LNCAP (cell line): ENCODE measurements at regions not wholly inside any gene's neighbourhood (a gene's known extent, or its start where the extent isn't known, plus 50 kb on each side); places are given as distances from the start of the nearest gene placed in this dataset.

Experiments
- TF ChIP-seq, protein P1 (sequence below): fragments of 450-650 bp; IDR thresholded peaks from 2 replicates; pipeline ENCODE4 v1.5.1; 2017; ENCODE audit warnings: mild to moderate bottlenecking

GRCh38 chr16:5415123-5415522 lies 317.5 kb upstream of the EEF2KMT start:
- TF ChIP-seq, protein P1, sequence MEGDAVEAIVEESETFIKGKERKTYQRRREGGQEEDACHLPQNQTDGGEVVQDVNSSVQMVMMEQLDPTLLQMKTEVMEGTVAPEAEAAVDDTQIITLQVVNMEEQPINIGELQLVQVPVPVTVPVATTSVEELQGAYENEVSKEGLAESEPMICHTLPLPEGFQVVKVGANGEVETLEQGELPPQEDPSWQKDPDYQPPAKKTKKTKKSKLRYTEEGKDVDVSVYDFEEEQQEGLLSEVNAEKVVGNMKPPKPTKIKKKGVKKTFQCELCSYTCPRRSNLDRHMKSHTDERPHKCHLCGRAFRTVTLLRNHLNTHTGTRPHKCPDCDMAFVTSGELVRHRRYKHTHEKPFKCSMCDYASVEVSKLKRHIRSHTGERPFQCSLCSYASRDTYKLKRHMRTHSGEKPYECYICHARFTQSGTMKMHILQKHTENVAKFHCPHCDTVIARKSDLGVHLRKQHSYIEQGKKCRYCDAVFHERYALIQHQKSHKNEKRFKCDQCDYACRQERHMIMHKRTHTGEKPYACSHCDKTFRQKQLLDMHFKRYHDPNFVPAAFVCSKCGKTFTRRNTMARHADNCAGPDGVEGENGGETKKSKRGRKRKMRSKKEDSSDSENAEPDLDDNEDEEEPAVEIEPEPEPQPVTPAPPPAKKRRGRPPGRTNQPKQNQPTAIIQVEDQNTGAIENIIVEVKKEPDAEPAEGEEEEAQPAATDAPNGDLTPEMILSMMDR: no peak

DNA sequence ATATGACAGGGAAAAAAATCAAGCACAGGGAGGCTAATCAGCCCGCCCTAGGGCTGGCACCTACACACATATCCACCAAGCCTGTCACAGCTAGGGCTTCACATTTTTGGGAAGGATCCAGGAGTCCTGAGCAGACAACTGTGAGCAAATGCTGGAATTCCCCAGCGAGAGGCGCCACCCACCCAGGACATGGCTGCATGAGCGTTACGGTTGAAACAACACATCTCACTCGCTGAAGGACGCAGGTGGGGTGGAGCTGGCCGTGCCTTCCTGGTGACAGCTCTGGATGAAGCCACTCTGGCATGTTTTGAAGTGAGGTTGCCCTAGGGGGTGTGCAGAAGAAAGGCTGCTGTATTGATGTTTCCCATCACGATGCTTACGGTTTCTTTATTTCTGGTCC lies 315.1 kb upstream of the EEF2KMT start:
- TF ChIP-seq, protein P1: no peak

DNA sequence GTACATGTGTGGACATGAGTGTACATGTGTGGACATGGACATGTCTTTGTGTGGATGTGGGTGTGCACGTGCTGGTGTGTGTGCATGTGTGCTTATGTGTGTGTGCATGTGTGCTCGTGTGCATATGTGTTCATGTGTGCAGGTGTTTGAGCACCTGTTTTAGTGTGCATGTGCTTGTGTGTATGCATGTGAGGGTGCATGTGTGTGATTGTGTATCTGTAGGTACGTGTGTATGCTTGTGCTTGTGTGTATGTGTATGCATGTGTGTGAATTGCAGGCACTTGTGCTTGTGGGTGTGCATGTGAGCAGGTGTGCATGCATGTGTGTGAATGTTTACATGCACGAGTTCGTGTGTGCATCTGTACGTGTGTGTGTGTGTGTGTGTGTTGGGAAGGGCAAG lies 300.6 kb upstream of the EEF2KMT start:
- TF ChIP-seq, protein P1: no peak

GRCh38 chr16:5396880-5397279 lies 299.3 kb upstream of the EEF2KMT start:
- TF ChIP-seq, protein P1: no peak

DNA sequence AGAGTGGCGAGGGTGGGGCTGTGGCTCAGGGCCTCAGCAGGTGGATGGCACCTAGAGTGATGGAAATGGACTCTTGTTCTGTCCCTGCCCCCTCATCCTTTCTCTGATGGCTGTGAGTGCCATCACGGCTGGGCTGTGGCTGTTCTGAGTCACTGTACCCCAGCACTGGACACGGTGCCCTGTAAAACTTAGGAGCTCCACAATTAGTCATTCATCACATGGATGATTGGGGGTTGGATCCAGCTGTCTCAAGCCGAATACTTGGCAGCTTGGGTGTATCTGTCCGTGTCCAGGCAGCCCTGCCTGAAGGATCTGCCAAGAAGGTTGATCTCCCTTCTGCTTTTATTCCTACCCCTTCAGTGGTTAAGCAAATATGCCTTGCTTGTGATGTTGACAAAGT lies 295.5 kb upstream of the EEF2KMT start:
- TF ChIP-seq, protein P1: no peak

- TF ChIP-seq, protein P1: no peak
These were observed 289.4 kb upstream of the EEF2KMT start for GRCh38 chr16:5386989-5387388.

DNA sequence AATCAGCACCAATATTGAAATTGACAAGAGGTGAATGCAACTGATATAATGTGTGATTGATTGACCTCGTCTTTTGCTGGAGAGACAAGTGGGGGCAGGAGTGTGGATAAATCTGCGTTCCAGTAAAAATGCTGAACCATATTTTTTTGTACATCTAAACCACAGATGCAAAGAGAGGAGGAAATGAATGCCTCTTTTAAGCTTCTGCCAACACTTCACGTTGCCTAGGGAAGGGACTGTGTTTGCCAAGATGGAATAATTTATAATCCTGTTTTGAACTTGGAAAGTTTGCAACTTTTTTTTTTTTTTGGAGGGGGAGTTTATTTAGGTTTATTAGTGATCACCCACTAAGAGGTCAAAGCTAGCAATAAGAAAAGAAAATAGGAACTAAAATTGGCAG lies 288.2 kb upstream of the EEF2KMT start:
- TF ChIP-seq, protein P1: no peak

- TF ChIP-seq, protein P1: no peak
These were observed 287.5 kb upstream of the EEF2KMT start for GRCh38 chr16:5385115-5385514.
